IMR-90 (cell line): ENCODE measurements at regions not wholly inside any gene's neighbourhood (a gene's known extent, or its start where the extent isn't known, plus 50 kb on each side); places are given as distances from the start of the nearest gene placed in this dataset.

Source experiments
- CTCF ChIP-seq: conservative IDR thresholded peaks from 2 replicates; pipeline ENCODE4 v1.5.1; 2012; ENCODE audit warnings: mild to moderate bottlenecking, low read depth, low read length, improper control_type of control experiment
- POLR2A ChIP-seq: IDR thresholded peaks from 2 replicates; pipeline ENCODE4 v1.6.1; 2012; ENCODE audit warnings: mild to moderate bottlenecking, low read depth, low read length
- USF2 ChIP-seq: fragments of 150-350 bp; IDR thresholded peaks from 2 replicates; pipeline ENCODE4 v1.6.1; 2017; ENCODE audit warnings: mild to moderate bottlenecking, antibody characterized with exemption, low read length, low read depth

- no peak for TF ChIP-seq CTCF
- TF ChIP-seq POLR2A, result no peak
- TF ChIP-seq USF2, result no peak
These were observed 345.7 kb upstream of the SLC30A5 start for GRCh38 chr5:68748101-68748500.
